NCI-H128 (cell line): ENCODE measurements at regions not wholly inside any gene's neighbourhood (a gene's known extent, or its start where the extent isn't known, plus 50 kb on each side); places are given as distances from the start of the nearest gene placed in this dataset.
"Not testable (repeated sequence)": the region's sequence is repeated elsewhere in the genome, so short reads cannot be mapped to it uniquely, and the experiment has no call there.

ENCODE experiments used
- DNase-seq: peaks from one replicate; lab custom pipeline; 2025; ENCODE audit not compliant: unreplicated experiment; lab: John Stamatoyannopoulos, UW

DNA sequence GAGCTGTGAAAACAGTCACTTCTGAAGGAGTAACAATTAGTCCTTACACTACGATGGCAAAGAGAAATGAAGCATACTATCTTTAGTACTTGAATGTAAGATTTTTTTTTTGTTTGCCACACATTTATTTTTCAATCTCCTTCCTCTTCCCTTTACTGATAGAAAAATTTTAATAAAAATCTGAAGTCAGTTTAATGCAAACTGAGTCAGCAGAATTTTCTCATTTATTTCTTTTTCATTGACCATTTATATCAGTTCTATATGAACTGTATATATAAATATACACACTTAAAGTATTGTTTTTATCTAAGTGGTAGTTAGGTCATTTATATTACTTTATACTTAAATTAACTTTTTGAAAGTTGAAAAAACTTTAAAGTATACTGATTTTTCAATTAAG, 1009.1 kb upstream of the SPRY2 start:
- no peak for DNase-seq

DNA sequence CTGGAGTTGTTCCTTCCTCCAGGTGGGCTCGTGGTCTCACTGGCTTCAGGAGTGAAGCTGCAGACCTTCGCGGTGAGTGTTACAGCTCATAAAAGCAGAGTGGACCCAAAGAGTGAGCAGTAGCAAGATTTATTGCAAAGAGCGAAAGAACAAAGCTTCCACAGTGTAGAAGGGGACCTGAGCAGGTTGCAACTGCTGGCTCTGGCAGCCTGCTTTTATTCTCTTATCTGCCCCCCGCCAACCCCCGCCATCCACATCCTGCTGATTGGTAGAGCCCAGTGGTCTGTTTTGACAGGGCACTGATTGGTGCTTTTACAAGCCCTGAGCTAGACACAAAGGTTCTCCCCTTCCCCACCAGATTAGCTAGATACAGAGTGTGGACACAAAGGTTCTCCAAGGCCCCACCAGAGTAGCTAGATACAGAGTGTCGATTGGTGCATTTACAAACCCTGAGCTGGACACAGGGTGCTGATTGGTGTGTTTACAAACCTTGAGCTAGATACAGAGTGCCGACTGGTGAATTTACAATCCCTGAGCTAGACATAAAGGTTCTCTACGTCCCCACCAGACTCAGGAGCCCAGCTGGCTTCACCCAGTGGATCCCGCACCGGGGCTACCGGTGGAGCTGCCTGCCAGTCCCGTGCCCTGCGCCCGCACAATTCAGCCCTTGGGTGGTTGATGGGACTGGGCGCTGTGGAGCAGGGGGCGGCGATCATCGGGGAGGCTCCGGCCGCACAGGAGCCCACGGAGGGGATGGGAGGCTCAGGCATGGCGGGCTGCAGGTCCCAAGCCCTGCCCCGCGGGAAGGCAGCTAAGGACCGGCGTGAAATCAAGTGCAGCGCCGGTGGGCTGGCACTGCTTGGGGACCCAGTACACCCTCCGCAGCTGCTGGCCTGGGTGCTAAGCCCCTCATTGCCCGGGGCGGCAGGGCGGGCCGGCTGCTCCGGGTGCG, 999.5 kb upstream of the SPRY2 start:
- DNase-seq, result not testable (repeated sequence)

DNA sequence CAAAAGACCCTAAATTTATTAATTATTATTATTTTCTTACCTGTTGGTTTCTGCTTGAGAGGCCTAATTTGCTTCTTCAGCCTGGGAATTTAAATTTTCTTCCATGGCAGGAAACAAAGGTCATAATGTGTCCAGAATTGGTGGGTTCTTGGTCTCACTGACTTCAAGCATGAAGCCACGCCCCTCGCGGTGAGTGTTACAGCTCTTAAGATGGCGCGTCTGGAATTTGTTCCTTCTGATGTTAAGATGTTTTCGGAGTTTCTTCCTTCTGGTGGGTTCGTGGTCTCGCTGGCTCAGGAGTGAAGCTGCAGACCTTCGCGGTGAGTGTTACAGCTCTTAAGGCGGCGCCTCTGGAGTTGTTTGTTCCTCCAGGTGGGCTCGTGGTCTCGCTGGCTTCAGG, 998.7 kb upstream of the SPRY2 start:
- not testable (repeated sequence) for DNase-seq

DNA sequence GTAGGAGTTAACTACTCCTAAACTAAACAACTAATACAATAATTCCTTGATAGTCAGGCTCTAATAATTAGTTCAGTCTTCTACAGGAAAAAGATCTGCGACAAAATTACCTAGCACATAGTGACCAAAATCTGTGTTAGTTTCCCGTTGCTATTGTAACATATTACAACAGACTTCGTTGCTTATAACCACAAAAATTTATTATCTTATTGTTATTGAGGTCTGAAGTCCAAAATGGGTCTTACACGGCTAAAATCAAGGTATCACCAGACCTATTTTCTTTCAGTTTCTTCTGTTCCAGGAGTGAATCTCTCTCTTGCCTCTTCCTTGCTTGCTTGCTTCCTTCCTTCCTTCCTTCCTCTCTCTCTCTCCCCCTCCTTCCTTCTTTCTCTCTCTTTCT, 993.6 kb upstream of the SPRY2 start:
- no peak for DNase-seq

DNA sequence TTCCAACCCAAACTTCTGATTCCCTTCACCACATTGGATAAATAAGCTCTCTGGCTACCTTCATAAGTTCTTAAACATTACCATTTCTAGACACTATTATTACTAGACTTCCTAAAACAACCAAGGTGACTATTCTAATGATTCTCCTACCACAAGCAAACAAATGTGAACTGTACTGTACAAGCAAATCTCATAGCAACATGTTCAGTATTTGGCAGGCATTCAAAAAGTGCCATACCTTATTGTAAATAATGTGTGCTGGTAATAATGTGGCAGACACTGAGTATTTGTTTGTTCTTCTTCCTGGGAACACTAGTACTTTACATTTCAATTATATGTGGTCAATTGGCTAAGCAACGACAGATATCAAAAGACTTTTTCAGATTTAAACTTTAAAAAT, 986.0 kb upstream of the SPRY2 start:
- DNase-seq, result no peak

DNA sequence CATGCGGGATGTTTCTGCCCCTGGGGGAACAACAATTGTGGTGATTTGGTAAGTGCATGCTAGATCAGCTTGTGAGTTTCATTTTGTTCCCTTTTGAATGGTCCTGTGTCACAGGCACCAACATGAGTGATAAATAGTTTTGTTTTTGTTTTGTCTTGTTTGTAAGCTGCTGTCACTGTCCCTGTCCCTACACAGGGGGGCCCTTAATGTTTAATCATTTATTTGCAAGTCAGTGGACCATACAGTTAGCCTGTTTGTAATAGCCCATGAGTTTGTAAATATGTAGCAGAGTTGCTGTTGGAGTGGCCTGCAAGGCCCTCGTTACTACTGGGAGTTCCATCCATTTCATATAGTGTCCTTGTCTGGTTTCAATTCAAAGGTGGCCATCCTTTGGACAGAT, 979.6 kb upstream of the SPRY2 start:
- no peak for DNase-seq

DNA sequence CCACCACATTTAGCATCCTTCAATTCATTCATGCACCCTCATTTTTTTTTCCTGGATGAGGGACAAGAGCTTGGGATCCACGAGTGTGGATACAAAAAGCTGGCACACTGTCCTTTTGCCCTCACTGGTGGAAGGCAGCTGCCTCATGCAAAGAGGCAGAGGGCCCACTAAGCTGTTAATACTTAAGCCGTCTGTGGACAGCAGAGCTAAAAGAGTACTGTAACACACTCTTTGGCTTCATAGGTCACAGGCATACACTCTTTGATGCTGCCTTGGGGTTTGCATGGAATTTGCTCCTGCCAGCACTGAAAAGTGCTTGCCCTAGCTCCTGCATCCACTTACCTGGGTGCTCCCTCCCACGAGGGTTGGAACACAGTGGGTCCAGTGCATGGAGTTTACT, 978.4 kb upstream of the SPRY2 start:
- no peak for DNase-seq

GRCh38 chr13:81318231-81319019, 977.5 kb upstream of the SPRY2 start:
- no peak for DNase-seq

- no peak for DNase-seq
Measured at GRCh38 chr13:81314461-81314860, 973.5 kb upstream of the SPRY2 start.

- no peak for DNase-seq
Measured at GRCh38 chr13:81305928-81306327, 965.0 kb upstream of the SPRY2 start.

- no peak for DNase-seq
Measured at GRCh38 chr13:81304121-81304659, 963.3 kb upstream of the SPRY2 start.

GRCh38 chr13:81302677-81303076, 961.8 kb upstream of the SPRY2 start:
- no peak for DNase-seq

- no peak for DNase-seq
Measured at GRCh38 chr13:81302125-81302524, 961.2 kb upstream of the SPRY2 start.

DNA sequence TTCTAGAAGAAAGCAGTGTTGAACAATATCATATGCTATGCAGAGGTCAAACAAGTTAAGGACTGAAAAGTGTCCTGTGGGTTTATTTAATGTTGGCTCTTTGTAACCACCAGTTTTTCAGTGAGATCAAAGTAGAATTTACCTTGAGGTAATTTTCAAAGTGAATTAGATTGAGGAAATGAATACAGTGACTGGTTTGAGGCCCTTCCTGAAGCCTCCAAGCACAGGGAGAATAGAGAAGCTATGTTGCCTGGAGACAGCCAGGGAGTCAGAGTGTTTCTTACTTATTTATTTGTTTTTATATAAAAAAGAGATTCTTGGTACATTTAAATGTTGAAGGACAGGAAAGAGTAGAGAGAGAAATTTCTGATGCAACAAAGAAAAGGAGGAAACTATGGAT, 954.3 kb upstream of the SPRY2 start:
- DNase-seq, result no peak

DNA sequence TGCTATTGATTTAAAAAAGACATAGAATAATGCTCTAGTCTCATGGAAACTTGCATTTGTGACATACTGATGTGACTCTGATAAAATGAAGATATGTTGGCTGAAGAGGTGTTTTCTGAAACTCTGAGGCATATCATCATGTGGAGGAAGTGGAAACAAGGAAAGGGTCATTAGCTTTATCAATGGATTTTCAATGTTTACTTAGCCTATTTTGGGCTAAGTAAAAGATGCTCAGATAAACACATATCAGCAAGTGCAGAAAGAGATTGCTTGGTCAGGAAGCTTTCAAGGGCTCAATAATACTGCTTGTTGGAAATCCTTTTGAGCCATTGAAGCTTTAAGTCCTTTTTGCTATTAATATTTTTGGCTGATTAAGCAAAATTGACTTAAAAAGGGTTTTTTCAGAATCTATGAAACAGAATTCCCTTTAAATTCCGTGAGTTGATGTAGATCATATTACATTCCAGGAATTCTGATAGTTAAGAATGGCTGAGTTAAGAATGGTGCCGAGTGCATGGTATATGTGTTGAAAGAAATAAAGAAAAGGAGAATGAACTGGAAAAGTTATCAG, 952.8 kb upstream of the SPRY2 start:
- no peak for DNase-seq

- no peak for DNase-seq
Measured at GRCh38 chr13:81283561-81283960, 942.6 kb upstream of the SPRY2 start.

- no peak for DNase-seq
Measured at GRCh38 chr13:81283062-81283461, 942.1 kb upstream of the SPRY2 start.

DNA sequence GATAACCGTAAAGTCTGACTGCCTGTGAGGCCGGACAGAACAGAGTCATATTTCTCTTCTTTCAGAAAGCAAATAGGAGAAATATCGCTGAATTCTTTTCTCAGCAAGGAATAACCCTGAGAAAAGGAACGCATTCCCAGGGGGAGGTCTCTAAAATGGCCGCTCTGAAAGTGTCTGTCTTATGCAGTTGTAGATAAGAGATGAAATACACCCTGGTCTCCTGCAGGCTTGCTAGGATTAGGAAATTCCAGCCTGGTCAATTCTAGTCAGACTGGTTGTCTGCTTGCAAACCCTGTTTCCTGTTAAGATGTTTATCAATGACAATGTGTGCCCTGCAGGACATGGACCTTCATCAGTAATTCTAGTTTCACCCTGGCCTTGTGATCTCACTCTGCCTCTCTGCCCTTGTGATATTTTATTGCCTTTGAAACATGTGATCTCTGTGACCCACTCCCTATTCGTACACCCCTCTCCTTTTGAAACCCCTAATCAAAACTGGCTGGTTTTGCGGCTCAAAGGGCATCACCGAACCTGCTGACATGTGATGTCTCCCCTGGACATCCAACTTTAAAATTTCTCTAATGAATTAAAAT, 934.8 kb upstream of the SPRY2 start:
- no peak for DNase-seq

DNA sequence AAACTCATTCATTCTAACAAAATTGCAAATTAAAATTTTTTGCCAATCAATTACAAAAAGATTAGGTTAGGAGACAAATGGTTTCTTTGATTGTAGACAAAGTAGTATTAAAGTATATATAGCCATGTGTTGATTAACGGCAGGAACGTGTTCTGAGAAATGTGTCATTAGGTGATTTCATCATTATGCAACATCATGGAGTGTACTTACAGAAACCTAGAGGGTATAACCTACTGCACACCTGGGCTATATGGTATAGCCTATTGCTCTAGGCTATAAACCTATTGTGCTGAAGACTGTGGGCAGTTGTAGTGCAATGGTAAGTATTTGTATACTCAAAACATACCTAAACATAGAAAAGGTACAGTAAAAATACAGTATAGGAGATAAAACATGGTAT, 906.8 kb upstream of the SPRY2 start:
- DNase-seq, result no peak

- no peak for DNase-seq
Measured at GRCh38 chr13:81246556-81246955, 905.6 kb upstream of the SPRY2 start.

GRCh38 chr13:81244011-81244410, 903.1 kb upstream of the SPRY2 start:
- no peak for DNase-seq
